Fibroblast of lung (primary cell): ENCODE measurements at regions not wholly inside any gene's neighbourhood (a gene's known extent, or its start where the extent isn't known, plus 50 kb on each side); places are given as distances from the start of the nearest gene placed in this dataset.

ENCODE experiments used
- CTCF ChIP-seq, 2 donors: IDR thresholded peaks in 1 of 2; conservative IDR thresholded peaks in 1 of 2; 1 replicate in 1 of 2; 2 replicates in 1 of 2; pipeline ENCODE4 v1.5.1; 2011 to 2012; ENCODE audit warnings: low read length in 2 of 2, control low read depth in 1 of 2, inconsistent platforms in 1 of 2, low read depth in 1 of 2, mild to moderate bottlenecking in 1 of 2
- EZH2 ChIP-seq: IDR thresholded peaks from 2 replicates; pipeline ENCODE4 v1.5.1; 2012; ENCODE audit warnings: low read length, control low read depth, mild to moderate bottlenecking; ENCODE audit errors: missing control alignments

GRCh38 chr16:77113835-77114234 lies 77.2 kb upstream of the MON1B start:
- TF ChIP-seq CTCF (conservative IDR thresholded peaks at IDR 0.05 in 1 of 2, IDR thresholded peaks at IDR 0.05 in 1 of 2; ENCODE audit: low read depth in 1 of 2, low read length in 2 of 2) (no peak), EZH2 (no peak)
